ENCODE measurements at regions not wholly inside any gene's neighbourhood (a gene's known extent, or its start where the extent isn't known, plus 50 kb on each side); places are given as distances from the start of the nearest gene placed in this dataset.

- ATAC-seq: no peak
- no peaks in the 10 kb centered on the region for H3K27me3 ChIP-seq
- intact Hi-C loops (cut with DNase I): no loop called here
- no peaks in the 10 kb centered on the region for H3K9me3 ChIP-seq
- no peak overlapping the region for H3K27ac ChIP-seq
- peaks cover 9% of the 10 kb centered on the region for H3K4me1 ChIP-seq
- no peak for TF ChIP-seq CTCF (IDR thresholded peaks at IDR 0.05)
- DNase-seq: no peak
- no peak overlapping the region for H3K4me3 ChIP-seq
- no peaks in the 10 kb centered on the region for H3K36me3 ChIP-seq
Observed at GRCh38 chr6:169994739-169995138, 243.3 kb downstream of the ERMARD start.

- no peak overlapping the region for H3K4me3 ChIP-seq
- intact Hi-C loops (cut with DNase I): no loop called here
- no peaks in the 10 kb centered on the region for H3K36me3 ChIP-seq
- peak; percentile 51 for DNase-seq
- H3K27ac ChIP-seq: no peak overlapping the region
- ATAC-seq: no peak
- no peak for TF ChIP-seq CTCF (IDR thresholded peaks at IDR 0.05)
- no peaks in the 10 kb centered on the region for H3K9me3 ChIP-seq
- no peaks in the 10 kb centered on the region for H3K27me3 ChIP-seq
- peaks cover 10% of the 10 kb centered on the region for H3K4me1 ChIP-seq
Observed at GRCh38 chr6:169993861-169994481, 242.5 kb downstream of the ERMARD start.

GRCh38 chr6:169991913-169992312 lies 240.5 kb downstream of the ERMARD start:
- Histone ChIP-seq H3K4me3 (no peak overlapping the region), H3K27ac (no peak overlapping the region), H3K9me3 (no peaks in the 10 kb centered on the region), H3K4me1 (peaks cover 10% of the 10 kb centered on the region), H3K27me3 (no peaks in the 10 kb centered on the region), H3K36me3 (no peaks in the 10 kb centered on the region)
- no peak for TF ChIP-seq CTCF (IDR thresholded peaks at IDR 0.05)
- DNase-seq (no peak), ATAC-seq (no peak)
- intact Hi-C loops (cut with DNase I): no loop called here

GRCh38 chr6:169991031-169991390 lies 239.6 kb downstream of the ERMARD start:
- H3K9me3 ChIP-seq: no peaks in the 10 kb centered on the region
- H3K4me3 ChIP-seq: no peak overlapping the region
- H3K4me1 ChIP-seq: peaks cover 10% of the 10 kb centered on the region
- no peaks in the 10 kb centered on the region for H3K27me3 ChIP-seq
- no peak for TF ChIP-seq CTCF (IDR thresholded peaks at IDR 0.05)
- intact Hi-C loops (cut with DNase I): no loop called here
- H3K27ac ChIP-seq: no peak overlapping the region
- DNase-seq (peak; percentile 51), ATAC-seq (no peak)
- H3K36me3 ChIP-seq: no peaks in the 10 kb centered on the region

GRCh38 chr6:169990095-169991030 lies 238.9 kb downstream of the ERMARD start:
- Histone ChIP-seq H3K36me3 (no peaks in the 10 kb centered on the region), H3K4me3 (no peak overlapping the region), H3K9me3 (no peaks in the 10 kb centered on the region), H3K27me3 (no peaks in the 10 kb centered on the region), H3K4me1 (peaks cover 10% of the 10 kb centered on the region), H3K27ac (no peak overlapping the region)
- ATAC-seq: peak; percentile 54
- peak; percentile 16 for TF ChIP-seq CTCF (IDR thresholded peaks at IDR 0.05)
- intact Hi-C loops (cut with DNase I): no loop called here
- peak; percentile 64 for DNase-seq

Data from upper lobe of right lung (tissue), 1 donor.